HG03520 (cell line): ENCODE measurements at regions not wholly inside any gene's neighbourhood (a gene's known extent, or its start where the extent isn't known, plus 50 kb on each side); places are given as distances from the start of the nearest gene placed in this dataset.

ENCODE experiments used
- ATAC-seq: cut with Tn5 transposase; IDR thresholded peaks from one replicate; pipeline ENCODE4 v1.9.1; 2021; ENCODE audit warnings: mild to moderate bottlenecking, moderate library complexity; ENCODE audit not compliant: unreplicated experiment

GRCh38 chr1:98482611-98483010 is 178.9 kb upstream of the SNX7 start:
- ATAC-seq = no peak

GRCh38 chr1:98480271-98480670 is 181.2 kb upstream of the SNX7 start:
- no peak for ATAC-seq

GRCh38 chr1:98478121-98478520 is 183.4 kb upstream of the SNX7 start:
- ATAC-seq = no peak

GRCh38 chr1:98472878-98473277 is 188.6 kb upstream of the SNX7 start:
- no peak for ATAC-seq

- ATAC-seq = no peak
Measured at GRCh38 chr1:98471633-98472032, 189.9 kb upstream of the SNX7 start.

GRCh38 chr1:98468111-98468717 is 193.3 kb upstream of the SNX7 start:
- no peak for ATAC-seq

GRCh38 chr1:98467586-98467985 is 193.9 kb upstream of the SNX7 start:
- ATAC-seq = no peak

- no peak for ATAC-seq
Measured at GRCh38 chr1:98467122-98467521, 194.4 kb upstream of the SNX7 start.

- no peak for ATAC-seq
Measured at GRCh38 chr1:98461873-98462385, 199.6 kb upstream of the SNX7 start.

- ATAC-seq = no peak
Measured at GRCh38 chr1:98460136-98460535, 201.4 kb upstream of the SNX7 start.

- no peak for ATAC-seq
Measured at GRCh38 chr1:98459486-98459870, 202.0 kb upstream of the SNX7 start.

GRCh38 chr1:98458511-98459485 is 202.7 kb upstream of the SNX7 start:
- ATAC-seq = no peak

- ATAC-seq = no peak
Measured at GRCh38 chr1:98457248-98457647, 204.3 kb upstream of the SNX7 start.

- ATAC-seq = no peak
Measured at GRCh38 chr1:98454666-98455065, 206.9 kb upstream of the SNX7 start.

- no peak for ATAC-seq
Measured at GRCh38 chr1:98453066-98453465, 208.5 kb upstream of the SNX7 start.

GRCh38 chr1:98452162-98452561 is 209.4 kb upstream of the SNX7 start:
- ATAC-seq = no peak

GRCh38 chr1:98441281-98441680 is 220.2 kb upstream of the SNX7 start:
- no peak for ATAC-seq

GRCh38 chr1:98439471-98439870 is 222.1 kb upstream of the SNX7 start:
- no peak for ATAC-seq

GRCh38 chr1:98437540-98437939 is 224.0 kb upstream of the SNX7 start:
- no peak for ATAC-seq

GRCh38 chr1:98437011-98437410 is 224.5 kb upstream of the SNX7 start:
- no peak for ATAC-seq

- no peak for ATAC-seq
Measured at GRCh38 chr1:98429965-98430443, 231.5 kb upstream of the SNX7 start.

- no peak for ATAC-seq
Measured at GRCh38 chr1:98428864-98429263, 232.7 kb upstream of the SNX7 start.
